Type B pancreatic cell (in vitro differentiated cells): ENCODE measurements at regions not wholly inside any gene's neighbourhood (a gene's known extent, or its start where the extent isn't known, plus 50 kb on each side); places are given as distances from the start of the nearest gene placed in this dataset.
A peak's percentile ranks its signal among the peaks of the same experiment; 100 is the strongest.

Experiments
- DNase-seq: peaks from one replicate; pipeline ENCODE4 v3.0.0; 2021; ENCODE audit warnings: mixed read lengths; ENCODE audit not compliant: unreplicated experiment; ENCODE audit errors: extremely low spot score
- H3K27ac Mint-ChIP-seq: 2 replicates; pipeline ENCODE4 v1.8.0; 2021; ENCODE audit warnings: mild to moderate bottlenecking, mixed read lengths
- H3K27me3 Mint-ChIP-seq: 2 replicates; pipeline ENCODE4 v1.8.0; 2021; ENCODE audit warnings: mixed read lengths
- H3K36me3 Mint-ChIP-seq: 2 replicates; pipeline ENCODE4 v1.8.0; 2021; ENCODE audit warnings: mixed read lengths
- H3K4me1 Mint-ChIP-seq: one replicate; pipeline ENCODE4 v1.8.0; 2021; ENCODE audit warnings: mixed read lengths; ENCODE audit not compliant: unreplicated experiment
- H3K4me3 Mint-ChIP-seq: 2 replicates; pipeline ENCODE4 v1.8.0; 2021; ENCODE audit warnings: mild to moderate bottlenecking, mixed read lengths
- H3K9me3 Mint-ChIP-seq: 2 replicates; pipeline ENCODE4 v1.8.0; 2021; ENCODE audit warnings: mixed read lengths
- TF ChIP-seq, protein P1 (sequence below): fragments of 200-600 bp; sonication (generic); conservative IDR thresholded peaks from 2 replicates; pipeline ENCODE4 v1.5.0; 2021; ENCODE audit warnings: antibody characterized with exemption, mild to moderate bottlenecking

- H3K27me3 Mint-ChIP-seq = no peaks in the 10 kb centered on the region
- no peak overlapping the region for H3K27ac Mint-ChIP-seq
- TF ChIP-seq, protein P1, sequence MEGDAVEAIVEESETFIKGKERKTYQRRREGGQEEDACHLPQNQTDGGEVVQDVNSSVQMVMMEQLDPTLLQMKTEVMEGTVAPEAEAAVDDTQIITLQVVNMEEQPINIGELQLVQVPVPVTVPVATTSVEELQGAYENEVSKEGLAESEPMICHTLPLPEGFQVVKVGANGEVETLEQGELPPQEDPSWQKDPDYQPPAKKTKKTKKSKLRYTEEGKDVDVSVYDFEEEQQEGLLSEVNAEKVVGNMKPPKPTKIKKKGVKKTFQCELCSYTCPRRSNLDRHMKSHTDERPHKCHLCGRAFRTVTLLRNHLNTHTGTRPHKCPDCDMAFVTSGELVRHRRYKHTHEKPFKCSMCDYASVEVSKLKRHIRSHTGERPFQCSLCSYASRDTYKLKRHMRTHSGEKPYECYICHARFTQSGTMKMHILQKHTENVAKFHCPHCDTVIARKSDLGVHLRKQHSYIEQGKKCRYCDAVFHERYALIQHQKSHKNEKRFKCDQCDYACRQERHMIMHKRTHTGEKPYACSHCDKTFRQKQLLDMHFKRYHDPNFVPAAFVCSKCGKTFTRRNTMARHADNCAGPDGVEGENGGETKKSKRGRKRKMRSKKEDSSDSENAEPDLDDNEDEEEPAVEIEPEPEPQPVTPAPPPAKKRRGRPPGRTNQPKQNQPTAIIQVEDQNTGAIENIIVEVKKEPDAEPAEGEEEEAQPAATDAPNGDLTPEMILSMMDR = peak; percentile 49
- DNase-seq = no peak
- H3K4me1 Mint-ChIP-seq = no peaks in the 10 kb centered on the region
- H3K36me3 Mint-ChIP-seq = no peaks in the 10 kb centered on the region
- H3K9me3 Mint-ChIP-seq = no peaks in the 10 kb centered on the region
- H3K4me3 Mint-ChIP-seq = no peak overlapping the region
These were observed 58.5 kb downstream of the TEX13C start for GRCh38 chrX:125378205-125378604.

DNA sequence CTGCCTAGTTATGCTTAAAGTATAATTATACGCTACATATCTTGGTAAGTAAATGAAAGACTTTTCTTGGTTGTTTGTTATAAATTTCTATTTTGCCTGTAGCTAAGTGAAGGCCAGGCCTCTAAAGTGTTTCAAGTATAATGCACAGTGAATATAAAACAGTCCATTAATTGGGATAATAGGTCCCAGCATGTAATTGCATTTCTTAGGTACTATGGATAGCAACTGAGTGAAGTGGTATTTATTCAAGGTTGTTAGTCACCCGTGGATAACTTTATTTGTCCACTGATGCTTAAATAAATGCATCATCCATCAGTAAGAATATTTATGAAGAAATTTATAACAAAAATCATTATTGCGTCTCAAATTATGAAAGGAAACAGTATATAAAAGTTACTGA, 59.1 kb downstream of the TEX13C start:
- DNase-seq = no peak
- Mint-ChIP-seq H3K4me1 (no peaks in the 10 kb centered on the region), H3K4me3 (no peak overlapping the region), H3K36me3 (no peaks in the 10 kb centered on the region), H3K27me3 (no peaks in the 10 kb centered on the region), H3K9me3 (no peaks in the 10 kb centered on the region), H3K27ac (no peak overlapping the region)
- TF ChIP-seq, protein P1 = no peak

DNA sequence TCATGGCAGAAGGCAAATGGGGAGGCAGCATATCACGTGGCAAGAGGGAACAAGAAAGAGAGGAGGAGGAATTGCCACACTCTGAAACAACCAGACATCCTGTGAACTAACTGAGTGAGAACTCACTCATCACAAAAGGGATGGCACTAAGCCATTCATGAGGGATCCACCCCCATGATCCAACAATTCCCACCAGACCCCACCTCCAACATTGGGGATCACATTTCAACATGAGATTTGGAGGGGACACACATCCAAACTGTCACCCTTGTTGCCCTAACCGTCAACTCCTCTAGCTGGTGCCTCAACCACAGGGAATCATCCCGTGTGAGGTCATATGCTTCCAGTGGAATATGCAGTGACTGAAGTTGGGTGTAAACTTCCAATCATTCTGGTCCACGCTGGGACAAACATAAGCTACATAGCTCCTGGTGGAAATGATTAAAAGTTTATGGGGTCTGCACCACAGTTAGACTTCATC, 62.5 kb downstream of the TEX13C start:
- TF ChIP-seq, protein P1 = no peak
- no peak overlapping the region for H3K27ac Mint-ChIP-seq
- H3K36me3 Mint-ChIP-seq = no peaks in the 10 kb centered on the region
- DNase-seq = no peak
- H3K9me3 Mint-ChIP-seq = no peaks in the 10 kb centered on the region
- H3K4me1 Mint-ChIP-seq = no peaks in the 10 kb centered on the region
- H3K4me3 Mint-ChIP-seq = no peak overlapping the region
- H3K27me3 Mint-ChIP-seq = no peaks in the 10 kb centered on the region

- Mint-ChIP-seq H3K27me3 (peaks cover 4% of the 10 kb centered on the region), H3K9me3 (no peaks in the 10 kb centered on the region), H3K36me3 (no peaks in the 10 kb centered on the region), H3K4me1 (no peaks in the 10 kb centered on the region), H3K4me3 (no peak overlapping the region), H3K27ac (no peak overlapping the region)
- no peak for DNase-seq
- TF ChIP-seq, protein P1 = no peak
These were observed 63.2 kb downstream of the TEX13C start for GRCh38 chrX:125382889-125383288.

DNA sequence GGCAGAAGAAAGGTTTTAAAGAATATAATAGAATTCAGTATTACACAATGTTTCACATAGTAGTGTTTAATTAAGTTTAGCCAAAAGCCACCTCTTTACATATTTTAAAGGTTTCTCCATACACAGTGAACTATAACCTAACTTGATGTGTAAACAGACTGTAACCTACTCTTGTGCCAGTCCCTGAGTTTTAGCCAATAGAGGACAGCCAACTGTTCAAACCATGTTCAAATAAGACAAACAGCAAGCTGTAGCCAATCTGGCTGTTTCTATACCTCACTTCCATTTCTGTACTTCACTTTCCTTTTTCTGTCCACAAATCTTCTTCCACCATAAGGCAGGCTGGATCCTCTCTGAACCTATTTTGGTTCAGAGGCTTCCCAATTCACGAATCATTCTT, 65.2 kb downstream of the TEX13C start:
- H3K4me3 Mint-ChIP-seq = no peak overlapping the region
- no peak overlapping the region for H3K27ac Mint-ChIP-seq
- no peaks in the 10 kb centered on the region for H3K4me1 Mint-ChIP-seq
- TF ChIP-seq, protein P1 = no peak
- no peak for DNase-seq
- no peaks in the 10 kb centered on the region for H3K36me3 Mint-ChIP-seq
- peaks cover 19% of the 10 kb centered on the region for H3K27me3 Mint-ChIP-seq
- no peaks in the 10 kb centered on the region for H3K9me3 Mint-ChIP-seq

- Mint-ChIP-seq H3K4me3 (no peak overlapping the region), H3K4me1 (no peaks in the 10 kb centered on the region), H3K9me3 (no peaks in the 10 kb centered on the region), H3K36me3 (no peaks in the 10 kb centered on the region), H3K27ac (no peak overlapping the region), H3K27me3 (peaks cover 44% of the 10 kb centered on the region)
- TF ChIP-seq, protein P1 = no peak
- no peak for DNase-seq
These were observed 68.3 kb downstream of the TEX13C start for GRCh38 chrX:125387945-125388344.
